ENCODE measurements at regions not wholly inside any gene's neighbourhood (a gene's known extent, or its start where the extent isn't known, plus 50 kb on each side); places are given as distances from the start of the nearest gene placed in this dataset.

GRCh38 chr16:35552763-35553162, 2093.4 kb downstream of the TP53TG3F start:
- no peak overlapping the region for H3K27ac ChIP-seq
- H3K9me3 ChIP-seq (ENCODE audit: low read depth, low read length), result no peaks in the 10 kb centered on the region
- DNase-seq (ENCODE audit: low read depth, low spot score), result no peak

GRCh38 chr16:35557731-35558130, 2098.3 kb downstream of the TP53TG3F start:
- no peaks in the 10 kb centered on the region for H3K36me3 ChIP-seq (ENCODE audit: insufficient read depth, low read length)
- no peak overlapping the region for H3K4me3 ChIP-seq
- DNase-seq (ENCODE audit: low read depth, low spot score), result no peak
- H3K9me3 ChIP-seq (ENCODE audit: low read depth, low read length), result no peaks in the 10 kb centered on the region
- no peak for TF ChIP-seq EZH2 (IDR thresholded peaks at IDR 0.05)
- TF ChIP-seq FOXP2 (optimal IDR thresholded peaks at IDR 0.05; ENCODE audit: control extremely low read depth, extremely low read length, insufficient read depth), result no peak
- no peak for TF ChIP-seq POLR2AphosphoS5 (IDR thresholded peaks at IDR 0.05; ENCODE audit: borderline replicate concordance, low read depth, low read length)
- no peak overlapping the region for H3K27ac ChIP-seq
- H3K9ac ChIP-seq (ENCODE audit: insufficient read length), result no peak overlapping the region

More at GRCh38 chr16:35552763-35553162, 2093.4 kb downstream of the TP53TG3F start:
- no peak overlapping the region for H3K4me3 ChIP-seq
- H3K36me3 ChIP-seq (ENCODE audit: insufficient read depth, low read length), result no peaks in the 10 kb centered on the region
- TF ChIP-seq FOXP2 (optimal IDR thresholded peaks at IDR 0.05; ENCODE audit: control extremely low read depth, extremely low read length, insufficient read depth) (no peak), EZH2 (IDR thresholded peaks at IDR 0.05) (no peak), POLR2AphosphoS5 (IDR thresholded peaks at IDR 0.05; ENCODE audit: borderline replicate concordance, low read depth, low read length) (no peak)
- H3K9ac ChIP-seq (ENCODE audit: insufficient read length), result no peak overlapping the region

GRCh38 chr16:35559911-35560636, 2100.7 kb downstream of the TP53TG3F start:
- Histone ChIP-seq H3K9ac (ENCODE audit: insufficient read length) (no peak overlapping the region), H3K9me3 (ENCODE audit: low read depth, low read length) (no peaks in the 10 kb centered on the region), H3K27ac (no peak overlapping the region), H3K4me3 (no peak overlapping the region), H3K36me3 (ENCODE audit: insufficient read depth, low read length) (no peaks in the 10 kb centered on the region)
- no peak for DNase-seq (ENCODE audit: low read depth, low spot score)
- TF ChIP-seq FOXP2 (optimal IDR thresholded peaks at IDR 0.05; ENCODE audit: control extremely low read depth, extremely low read length, insufficient read depth), result no peak
- no peak for TF ChIP-seq EZH2 (IDR thresholded peaks at IDR 0.05)
- no peak for TF ChIP-seq POLR2AphosphoS5 (IDR thresholded peaks at IDR 0.05; ENCODE audit: borderline replicate concordance, low read depth, low read length)

GRCh38 chr16:35560637-35560984, 2101.2 kb downstream of the TP53TG3F start:
- Histone ChIP-seq H3K9me3 (ENCODE audit: low read depth, low read length) (no peaks in the 10 kb centered on the region), H3K36me3 (ENCODE audit: insufficient read depth, low read length) (no peaks in the 10 kb centered on the region), H3K4me3 (no peak overlapping the region), H3K9ac (ENCODE audit: insufficient read length) (no peak overlapping the region), H3K27ac (no peak overlapping the region)
- TF ChIP-seq EZH2 (IDR thresholded peaks at IDR 0.05) (no peak), FOXP2 (optimal IDR thresholded peaks at IDR 0.05; ENCODE audit: control extremely low read depth, extremely low read length, insufficient read depth) (no peak), POLR2AphosphoS5 (IDR thresholded peaks at IDR 0.05; ENCODE audit: borderline replicate concordance, low read depth, low read length) (no peak)
- DNase-seq (ENCODE audit: low read depth, low spot score), result no peak

- no peaks in the 10 kb centered on the region for H3K9me3 ChIP-seq (ENCODE audit: low read depth, low read length)
- no peak for DNase-seq (ENCODE audit: low read depth, low spot score)
- no peaks in the 10 kb centered on the region for H3K36me3 ChIP-seq (ENCODE audit: insufficient read depth, low read length)
- no peak overlapping the region for H3K4me3 ChIP-seq
- no peak overlapping the region for H3K9ac ChIP-seq (ENCODE audit: insufficient read length)
- H3K27ac ChIP-seq, result no peak overlapping the region
- TF ChIP-seq EZH2 (IDR thresholded peaks at IDR 0.05) (no peak), POLR2AphosphoS5 (IDR thresholded peaks at IDR 0.05; ENCODE audit: borderline replicate concordance, low read depth, low read length) (no peak), FOXP2 (optimal IDR thresholded peaks at IDR 0.05; ENCODE audit: control extremely low read depth, extremely low read length, insufficient read depth) (no peak)
These were observed 2101.9 kb downstream of the TP53TG3F start for GRCh38 chr16:35561346-35561745.

- Histone ChIP-seq H3K27ac (no peak overlapping the region), H3K9me3 (ENCODE audit: low read depth, low read length) (no peaks in the 10 kb centered on the region), H3K4me3 (no peak overlapping the region), H3K9ac (ENCODE audit: insufficient read length) (no peak overlapping the region), H3K36me3 (ENCODE audit: insufficient read depth, low read length) (no peaks in the 10 kb centered on the region)
- no peak for TF ChIP-seq POLR2AphosphoS5 (IDR thresholded peaks at IDR 0.05; ENCODE audit: borderline replicate concordance, low read depth, low read length)
- TF ChIP-seq FOXP2 (optimal IDR thresholded peaks at IDR 0.05; ENCODE audit: control extremely low read depth, extremely low read length, insufficient read depth), result no peak
- DNase-seq (ENCODE audit: low read depth, low spot score), result no peak
These were observed 2103.1 kb downstream of the TP53TG3F start for GRCh38 chr16:35562471-35562870.

- no peak overlapping the region for H3K4me3 ChIP-seq
- H3K9me3 ChIP-seq (ENCODE audit: low read depth, low read length), result no peaks in the 10 kb centered on the region
- no peak for TF ChIP-seq POLR2AphosphoS5 (IDR thresholded peaks at IDR 0.05; ENCODE audit: borderline replicate concordance, low read depth, low read length)
- TF ChIP-seq EZH2 (IDR thresholded peaks at IDR 0.05), result no peak
- TF ChIP-seq FOXP2 (optimal IDR thresholded peaks at IDR 0.05; ENCODE audit: control extremely low read depth, extremely low read length, insufficient read depth), result no peak
- H3K27ac ChIP-seq, result no peak overlapping the region
- no peak overlapping the region for H3K9ac ChIP-seq (ENCODE audit: insufficient read length)
- DNase-seq (ENCODE audit: low read depth, low spot score), result no peak
- H3K36me3 ChIP-seq (ENCODE audit: insufficient read depth, low read length), result no peaks in the 10 kb centered on the region
These were observed 2103.5 kb downstream of the TP53TG3F start for GRCh38 chr16:35562919-35563318.

- no peaks in the 10 kb centered on the region for H3K36me3 ChIP-seq (ENCODE audit: insufficient read depth, low read length)
- no peaks in the 10 kb centered on the region for H3K9me3 ChIP-seq (ENCODE audit: low read depth, low read length)
- no peak overlapping the region for H3K4me3 ChIP-seq
- DNase-seq (ENCODE audit: low read depth, low spot score), result no peak
- TF ChIP-seq FOXP2 (optimal IDR thresholded peaks at IDR 0.05; ENCODE audit: control extremely low read depth, extremely low read length, insufficient read depth) (no peak), POLR2AphosphoS5 (IDR thresholded peaks at IDR 0.05; ENCODE audit: borderline replicate concordance, low read depth, low read length) (no peak), EZH2 (IDR thresholded peaks at IDR 0.05) (no peak)
- H3K27ac ChIP-seq, result no peak overlapping the region
- H3K9ac ChIP-seq (ENCODE audit: insufficient read length), result no peak overlapping the region
These were observed 2104.7 kb downstream of the TP53TG3F start for GRCh38 chr16:35564148-35564547.

GRCh38 chr16:35564889-35565288, 2105.5 kb downstream of the TP53TG3F start:
- Histone ChIP-seq H3K9me3 (ENCODE audit: low read depth, low read length) (no peaks in the 10 kb centered on the region), H3K36me3 (ENCODE audit: insufficient read depth, low read length) (no peaks in the 10 kb centered on the region), H3K27ac (no peak overlapping the region), H3K9ac (ENCODE audit: insufficient read length) (no peak overlapping the region), H3K4me3 (no peak overlapping the region)
- TF ChIP-seq POLR2AphosphoS5 (IDR thresholded peaks at IDR 0.05; ENCODE audit: borderline replicate concordance, low read depth, low read length), result no peak
- TF ChIP-seq FOXP2 (optimal IDR thresholded peaks at IDR 0.05; ENCODE audit: control extremely low read depth, extremely low read length, insufficient read depth), result no peak
- no peak for TF ChIP-seq EZH2 (IDR thresholded peaks at IDR 0.05)
- no peak for DNase-seq (ENCODE audit: low read depth, low spot score)
